IMR-90 (cell line): ENCODE measurements at regions not wholly inside any gene's neighbourhood (a gene's known extent, or its start where the extent isn't known, plus 50 kb on each side); places are given as distances from the start of the nearest gene placed in this dataset.

Source experiments
- ATAC-seq: fragments of 200-7000 bp; cut with Tn5 transposase; 2 replicates; pipeline ENCODE4 v1.9.1; 2020; ENCODE audit warnings: low read depth, mild to moderate bottlenecking, moderate library complexity
- BruUV-seq: library from RNA; stranded (reverse); fragments of 400-500 nt; replicated peaks from 2 replicates; lab custom pipeline; 2021; lab: Mats Ljungman, UMichigan
- CTCF ChIA-PET: fragments of 300-600 bp; formaldehyde crosslinking; extraction: SDS; loops from one replicate; lab custom pipeline; 2021; ENCODE audit warnings: antibody characterized with exemption; lab: Yijun Ruan, JAX
- POLR2A ChIA-PET: fragments of 300-600 bp; sonication (Branson Sonifier 250); formaldehyde crosslinking; loops from one replicate; lab custom pipeline; 2022; ENCODE audit warnings: antibody characterized with exemption; ENCODE audit not compliant: unreplicated experiment; lab: Charles Lee
- DNase-seq: peaks from one replicate; pipeline ENCODE4 v3.0.0; 2013
- H2AFZ ChIP-seq: replicated peaks from 2 replicates; pipeline ENCODE3; 2013; ENCODE audit warnings: low read length, mild to moderate bottlenecking; ENCODE audit not compliant: poor library complexity
- H2AK5ac ChIP-seq: 2 replicates; pipeline ENCODE4 v1.6.1; 2013; ENCODE audit warnings: low read depth, low read length, inconsistent platforms
- H2AK9ac ChIP-seq: replicated peaks from 2 replicates; pipeline ENCODE3; 2013; ENCODE audit warnings: mild to moderate bottlenecking, low read depth, low read length, moderate library complexity; ENCODE audit not compliant: poor library complexity
- H2BK120ac ChIP-seq: 2 replicates; pipeline ENCODE4 v1.6.1; 2013; ENCODE audit warnings: low read depth, low read length, inconsistent platforms
- H2BK15ac ChIP-seq: 3 replicates; pipeline ENCODE4 v1.6.1; 2013; ENCODE audit warnings: low read depth, low read length, inconsistent platforms
- H2BK20ac ChIP-seq: 2 replicates; pipeline ENCODE4 v1.6.1; 2013; ENCODE audit warnings: low read depth, mild to moderate bottlenecking, inconsistent platforms, low read length, moderate library complexity
- H2BK5ac ChIP-seq: 2 replicates; pipeline ENCODE4 v1.6.1; 2013; ENCODE audit warnings: mild to moderate bottlenecking, low read depth, low read length, inconsistent platforms; ENCODE audit not compliant: poor library complexity, severe bottlenecking
- H3K14ac ChIP-seq: replicated peaks from 2 replicates; pipeline ENCODE4 v1.6.1; 2013; ENCODE audit warnings: low read depth, low read length, inconsistent platforms
- H3K18ac ChIP-seq: 2 replicates; pipeline ENCODE4 v1.6.1; 2013; ENCODE audit warnings: low read depth, low read length, control low read depth
- H3K23ac ChIP-seq: 2 replicates; pipeline ENCODE4 v1.6.1; 2013; ENCODE audit warnings: low read depth, low read length, inconsistent platforms
- H3K27ac ChIP-seq: 2 replicates; pipeline ENCODE4 v1.5.1; 2013; ENCODE audit warnings: mild to moderate bottlenecking, control low read depth, low read length; ENCODE audit not compliant: insufficient read depth
- H3K27me3 ChIP-seq: 2 replicates; pipeline ENCODE4 v1.6.1; 2013; ENCODE audit warnings: low read length; ENCODE audit not compliant: control insufficient read depth, insufficient read depth
- H3K36me3 ChIP-seq: 2 replicates; pipeline ENCODE4 v1.6.1; 2013; ENCODE audit warnings: low read length, mixed read lengths; ENCODE audit not compliant: control insufficient read depth, insufficient read depth
- H3K4ac ChIP-seq: 2 replicates; pipeline ENCODE4 v1.6.1; 2013; ENCODE audit warnings: low read depth, low read length, inconsistent platforms
- H3K4me1 ChIP-seq: 2 replicates; pipeline ENCODE4 v1.6.1; 2013; ENCODE audit warnings: low read length, mixed read lengths; ENCODE audit not compliant: control insufficient read depth, insufficient read depth
- H3K4me2 ChIP-seq: 2 replicates; pipeline ENCODE4 v1.6.1; 2013; ENCODE audit warnings: low read depth, mild to moderate bottlenecking, control low read depth, low read length, moderate library complexity
- H3K4me3 ChIP-seq: 2 replicates; pipeline ENCODE4 v1.5.1; 2013; ENCODE audit warnings: low read depth, mild to moderate bottlenecking, control low read depth, low read length, moderate library complexity; ENCODE audit not compliant: insufficient read depth
- H3K56ac ChIP-seq: 2 replicates; pipeline ENCODE4 v1.6.1; 2013; ENCODE audit warnings: low read length, inconsistent platforms; ENCODE audit not compliant: insufficient read depth; ENCODE audit errors: extremely low read depth
- H3K79me1 ChIP-seq, 2 experiments: 2 replicates each; pipeline ENCODE4 v1.6.1; 2013; ENCODE audit warnings: low read length in 2 of 2, inconsistent platforms in 1 of 2, low read depth in 1 of 2
- H3K9ac ChIP-seq: 2 replicates; pipeline ENCODE4 v1.6.1; 2013; ENCODE audit warnings: low read depth, low read length, control low read depth
- H3K9me1 ChIP-seq: 2 replicates; pipeline ENCODE4 v1.6.1; 2013; ENCODE audit warnings: low read length, inconsistent platforms; ENCODE audit not compliant: insufficient read depth
- H3K9me3 ChIP-seq: 2 replicates; pipeline ENCODE4 v1.6.1; 2013; ENCODE audit warnings: low read length; ENCODE audit not compliant: control insufficient read depth, insufficient read depth
- H4K20me1 ChIP-seq: 2 replicates; pipeline ENCODE4 v1.6.1; 2013; ENCODE audit warnings: low read length, inconsistent platforms; ENCODE audit not compliant: insufficient read depth
- H4K5ac ChIP-seq: 2 replicates; pipeline ENCODE4 v1.6.1; 2013; ENCODE audit warnings: mild to moderate bottlenecking, low read depth, low read length, control low read depth
- H4K8ac ChIP-seq, 2 experiments: 2 replicates each; pipeline ENCODE4 v1.6.1; 2013; ENCODE audit warnings: low read depth in 2 of 2, low read length in 2 of 2, control low read depth in 1 of 2, inconsistent platforms in 1 of 2
- H4K91ac ChIP-seq: 2 replicates; pipeline ENCODE4 v1.6.1; 2013; ENCODE audit warnings: low read depth, low read length, inconsistent platforms; ENCODE audit not compliant: insufficient read depth
- CEBPB ChIP-seq: IDR thresholded peaks from 2 replicates; pipeline ENCODE4 v1.6.1; 2012; ENCODE audit warnings: low read depth, low read length, improper control_type of control experiment
- MXI1 ChIP-seq: IDR thresholded peaks from 2 replicates; pipeline ENCODE4 v1.6.1; 2012; ENCODE audit warnings: low read depth, mild to moderate bottlenecking, low read length, moderate library complexity, borderline replicate concordance
- NFE2L2 ChIP-seq: fragments of 150-350 bp; IDR thresholded peaks from 2 replicates; pipeline ENCODE4 v1.6.1; 2016; ENCODE audit warnings: low read depth, mild to moderate bottlenecking, low read length
- RFX5 ChIP-seq: IDR thresholded peaks from 2 replicates; pipeline ENCODE4 v1.8.0; 2012; ENCODE audit warnings: low read depth, mild to moderate bottlenecking, low read length, moderate library complexity
- WGBS, 2 experiments: methylation state at CpG; one replicate each; pipeline versions ENCODE4 v1.1.5 to v1.1.7; 2013; ENCODE audit warnings: missing lambda C conversion rate in 2 of 2; ENCODE audit not compliant: insufficient read length in 1 of 2; ENCODE audit errors: extremely low coverage in 2 of 2; 5-methylcytosine and 5-hydroxymethylcytosine counted together
- dilution Hi-C: fragments of 300-500 bp; cut with HindIII; formaldehyde crosslinking; loops from one replicate; pipeline ENCODE4 v1.14.3; 2018; ENCODE audit warnings: low sequenced_read_pairs; ENCODE audit not compliant: unreplicated experiment
- in situ Hi-C: fragments of 300-500 bp; cut with MboI; formaldehyde crosslinking; loops from 3 replicates; pipeline ENCODE4 v1.14.3; 2019; ENCODE audit warnings: low sequenced_read_pairs, inconsistent platforms, mixed read lengths
- intact Hi-C: fragments of 100-400 bp; cut with micrococcal nuclease; formaldehyde crosslinking; loops from 2 replicates; pipeline ENCODE4 v1.10.0; 2022
- TF ChIP-seq, protein P1 (sequence below): fragments of 150-350 bp; IDR thresholded peaks from 2 replicates; pipeline ENCODE4 v1.6.1; 2017; ENCODE audit warnings: mild to moderate bottlenecking, antibody characterized with exemption, low read length, low read depth
- TF ChIP-seq, protein P2 (sequence below): conservative IDR thresholded peaks from 2 replicates; pipeline ENCODE4 v1.5.1; 2012; ENCODE audit warnings: mild to moderate bottlenecking, low read depth, low read length, improper control_type of control experiment

DNA sequence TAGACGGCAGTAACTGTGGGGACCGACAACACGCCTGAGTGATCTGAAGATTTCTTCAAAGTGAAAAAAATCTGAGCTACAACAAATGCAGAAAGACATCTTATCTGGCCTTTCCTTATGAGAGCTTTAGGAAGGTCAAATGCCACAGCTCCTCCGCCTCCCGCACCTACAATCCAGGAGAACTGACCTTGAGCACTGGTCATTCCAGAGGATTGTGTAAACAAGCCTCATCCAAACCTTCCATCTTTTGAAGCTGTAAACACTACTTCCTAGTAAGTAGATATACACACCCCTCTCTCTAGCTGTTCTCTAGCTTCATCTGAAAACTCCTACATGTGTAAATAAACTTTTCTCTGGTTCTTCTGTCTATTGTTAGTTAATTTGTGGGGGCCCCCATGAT, 76.9 kb downstream of the CD24 start:
- Histone ChIP-seq H2BK120ac (no peak overlapping the region), H2AFZ (no peak overlapping the region), H3K4me3 (no peak overlapping the region), H3K27ac (no peak overlapping the region), H3K27me3 (peaks cover 5% of the 10 kb centered on the region; the same call in 1 of the 2 replicates), H3K56ac (no peak overlapping the region), H3K18ac (no peak overlapping the region), H4K20me1 (no peaks in the 10 kb centered on the region), H4K91ac (no peak overlapping the region), H2AK9ac (no peak overlapping the region), H2BK5ac (no peak overlapping the region), H4K8ac (no peak overlapping the region), H3K9me3 (no peaks in the 10 kb centered on the region), H3K4me1 (no peaks in the 10 kb centered on the region), H3K79me1 (no peaks in the 10 kb centered on the region), H3K4me2 (no peak overlapping the region), H2BK15ac (no peak overlapping the region), H3K36me3 (no peaks in the 10 kb centered on the region), H2BK20ac (no peak overlapping the region), H3K23ac (no peak overlapping the region), H3K9ac (no peak overlapping the region), H3K9me1 (no peaks in the 10 kb centered on the region), H3K4ac (no peak overlapping the region), H4K5ac (no peak overlapping the region), H3K14ac (no peak overlapping the region), H2AK5ac (no peak overlapping the region)
- intact Hi-C loops (no loop called here), dilution Hi-C loops (no loop called here), in situ Hi-C loops (no loop called here)
- TF ChIP-seq, protein P1, sequence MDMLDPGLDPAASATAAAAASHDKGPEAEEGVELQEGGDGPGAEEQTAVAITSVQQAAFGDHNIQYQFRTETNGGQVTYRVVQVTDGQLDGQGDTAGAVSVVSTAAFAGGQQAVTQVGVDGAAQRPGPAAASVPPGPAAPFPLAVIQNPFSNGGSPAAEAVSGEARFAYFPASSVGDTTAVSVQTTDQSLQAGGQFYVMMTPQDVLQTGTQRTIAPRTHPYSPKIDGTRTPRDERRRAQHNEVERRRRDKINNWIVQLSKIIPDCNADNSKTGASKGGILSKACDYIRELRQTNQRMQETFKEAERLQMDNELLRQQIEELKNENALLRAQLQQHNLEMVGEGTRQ: no peak
- no peak for TF ChIP-seq NFE2L2
- TF ChIP-seq, protein P2, sequence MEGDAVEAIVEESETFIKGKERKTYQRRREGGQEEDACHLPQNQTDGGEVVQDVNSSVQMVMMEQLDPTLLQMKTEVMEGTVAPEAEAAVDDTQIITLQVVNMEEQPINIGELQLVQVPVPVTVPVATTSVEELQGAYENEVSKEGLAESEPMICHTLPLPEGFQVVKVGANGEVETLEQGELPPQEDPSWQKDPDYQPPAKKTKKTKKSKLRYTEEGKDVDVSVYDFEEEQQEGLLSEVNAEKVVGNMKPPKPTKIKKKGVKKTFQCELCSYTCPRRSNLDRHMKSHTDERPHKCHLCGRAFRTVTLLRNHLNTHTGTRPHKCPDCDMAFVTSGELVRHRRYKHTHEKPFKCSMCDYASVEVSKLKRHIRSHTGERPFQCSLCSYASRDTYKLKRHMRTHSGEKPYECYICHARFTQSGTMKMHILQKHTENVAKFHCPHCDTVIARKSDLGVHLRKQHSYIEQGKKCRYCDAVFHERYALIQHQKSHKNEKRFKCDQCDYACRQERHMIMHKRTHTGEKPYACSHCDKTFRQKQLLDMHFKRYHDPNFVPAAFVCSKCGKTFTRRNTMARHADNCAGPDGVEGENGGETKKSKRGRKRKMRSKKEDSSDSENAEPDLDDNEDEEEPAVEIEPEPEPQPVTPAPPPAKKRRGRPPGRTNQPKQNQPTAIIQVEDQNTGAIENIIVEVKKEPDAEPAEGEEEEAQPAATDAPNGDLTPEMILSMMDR: no peak
- TF ChIP-seq MXI1: no peak
- no peak for TF ChIP-seq CEBPB
- no peak for TF ChIP-seq RFX5
- ChIA-PET POLR2A (no interaction called here), CTCF (no interaction called here)
- no TSS peak for BruUV-seq
- ATAC-seq (no peak), DNase-seq (no peak)
- WGBS, 2 experiments: no CpG with 5 or more reads among the region's 5 CpGs
